ENCODE measurements at regions not wholly inside any gene's neighbourhood (a gene's known extent, or its start where the extent isn't known, plus 50 kb on each side); places are given as distances from the start of the nearest gene placed in this dataset.

DNA sequence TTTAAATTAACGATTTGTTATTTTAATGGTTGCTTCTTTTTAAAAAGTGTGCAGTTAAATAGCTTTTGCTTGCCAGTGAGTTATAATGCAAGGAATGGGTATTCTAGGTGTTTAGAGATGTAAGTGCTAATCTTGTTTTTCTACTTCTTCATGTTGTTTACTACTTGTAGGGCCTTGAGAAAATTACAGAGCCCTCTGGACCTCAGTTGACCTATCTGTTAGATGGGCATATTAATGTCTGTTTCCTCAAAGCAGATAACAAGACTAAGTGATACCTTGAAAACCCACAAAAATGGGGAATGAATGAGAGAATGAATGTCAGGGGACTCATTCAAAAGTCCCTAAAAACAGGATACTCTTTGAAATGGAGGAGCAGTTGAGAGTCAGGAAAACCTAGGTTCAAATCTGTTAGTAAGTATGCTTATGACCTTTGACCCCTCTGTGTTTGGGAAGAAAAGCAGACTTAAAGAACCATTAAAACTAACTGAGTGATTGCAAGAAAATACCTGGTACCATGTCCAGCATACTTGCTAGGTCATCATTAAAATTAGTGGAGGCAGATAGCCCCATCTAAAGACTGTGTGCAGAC is 419.5 kb downstream of the EDEM1 start:
- TF ChIP-seq, protein P1, sequence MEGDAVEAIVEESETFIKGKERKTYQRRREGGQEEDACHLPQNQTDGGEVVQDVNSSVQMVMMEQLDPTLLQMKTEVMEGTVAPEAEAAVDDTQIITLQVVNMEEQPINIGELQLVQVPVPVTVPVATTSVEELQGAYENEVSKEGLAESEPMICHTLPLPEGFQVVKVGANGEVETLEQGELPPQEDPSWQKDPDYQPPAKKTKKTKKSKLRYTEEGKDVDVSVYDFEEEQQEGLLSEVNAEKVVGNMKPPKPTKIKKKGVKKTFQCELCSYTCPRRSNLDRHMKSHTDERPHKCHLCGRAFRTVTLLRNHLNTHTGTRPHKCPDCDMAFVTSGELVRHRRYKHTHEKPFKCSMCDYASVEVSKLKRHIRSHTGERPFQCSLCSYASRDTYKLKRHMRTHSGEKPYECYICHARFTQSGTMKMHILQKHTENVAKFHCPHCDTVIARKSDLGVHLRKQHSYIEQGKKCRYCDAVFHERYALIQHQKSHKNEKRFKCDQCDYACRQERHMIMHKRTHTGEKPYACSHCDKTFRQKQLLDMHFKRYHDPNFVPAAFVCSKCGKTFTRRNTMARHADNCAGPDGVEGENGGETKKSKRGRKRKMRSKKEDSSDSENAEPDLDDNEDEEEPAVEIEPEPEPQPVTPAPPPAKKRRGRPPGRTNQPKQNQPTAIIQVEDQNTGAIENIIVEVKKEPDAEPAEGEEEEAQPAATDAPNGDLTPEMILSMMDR (IDR thresholded peaks at IDR 0.05) = no peak
- no peak for TF ChIP-seq POLR2A (IDR thresholded peaks at IDR 0.05)

Data from testis (tissue), 2 donors.